Endodermal cell (in vitro differentiated cells): ENCODE measurements at regions not wholly inside any gene's neighbourhood (a gene's known extent, or its start where the extent isn't known, plus 50 kb on each side); places are given as distances from the start of the nearest gene placed in this dataset.

Experiments used
- DNase-seq: peaks from one replicate; pipeline ENCODE4 v3.0.0-alpha.2; 2017
- H3K27ac ChIP-seq: 2 replicates; pipeline ENCODE4 v1.5.1; 2013; ENCODE audit warnings: mild to moderate bottlenecking, low read depth, low read length, moderate library complexity
- H3K27me3 ChIP-seq: 2 replicates; pipeline ENCODE4 v1.6.1; 2013; ENCODE audit warnings: mild to moderate bottlenecking, low read length, moderate library complexity; ENCODE audit not compliant: insufficient read depth, control insufficient read depth, poor library complexity, severe bottlenecking
- H3K36me3 ChIP-seq: 2 replicates; pipeline ENCODE4 v1.7.0; 2013; ENCODE audit warnings: mild to moderate bottlenecking, low read length, moderate library complexity; ENCODE audit not compliant: control insufficient read depth, insufficient read depth
- H3K4me1 ChIP-seq: one replicate; pipeline ENCODE4 v1.7.0; 2013; ENCODE audit warnings: low read length; ENCODE audit not compliant: control insufficient read depth, insufficient read depth
- H3K4me3 ChIP-seq: 2 replicates; pipeline ENCODE4 v1.5.1; 2013; ENCODE audit warnings: mild to moderate bottlenecking, low read length, moderate library complexity
- H3K9ac ChIP-seq: 2 replicates; pipeline ENCODE4 v1.6.1; 2013; ENCODE audit warnings: mild to moderate bottlenecking, low read length, moderate library complexity; ENCODE audit not compliant: poor library complexity, severe bottlenecking; ENCODE audit errors: extremely low read depth
- H3K9me3 ChIP-seq: 2 replicates; pipeline ENCODE4 v1.6.1; 2013; ENCODE audit warnings: mild to moderate bottlenecking, low read length, moderate library complexity; ENCODE audit not compliant: control insufficient read depth
- H3K27ac Mint-ChIP-seq: 2 replicates; pipeline ENCODE4 v1.8.0; 2020; ENCODE audit warnings: mixed read lengths
- H3K27me3 Mint-ChIP-seq: 2 replicates; pipeline ENCODE4 v1.8.0; 2021; ENCODE audit warnings: mild to moderate bottlenecking, mixed read lengths; ENCODE audit not compliant: insufficient read depth
- H3K36me3 Mint-ChIP-seq: 2 replicates; pipeline ENCODE4 v1.8.0; 2020; ENCODE audit warnings: low read depth, mixed read lengths
- H3K4me1 Mint-ChIP-seq: 2 replicates; pipeline ENCODE4 v1.8.0; 2020; ENCODE audit warnings: mixed read lengths
- H3K4me3 Mint-ChIP-seq: 2 replicates; pipeline ENCODE4 v1.8.0; 2020; ENCODE audit warnings: mild to moderate bottlenecking, moderate library complexity, mixed read lengths
- H3K9me3 Mint-ChIP-seq: 2 replicates; pipeline ENCODE4 v1.8.0; 2020; ENCODE audit warnings: mild to moderate bottlenecking, mixed read lengths
- CTCF ChIP-seq: fragments of 200-600 bp; sonication (generic); conservative IDR thresholded peaks from 2 replicates; pipeline ENCODE4 v1.5.0; 2021; ENCODE audit warnings: antibody characterized with exemption, mild to moderate bottlenecking
- WGBS, 2 experiments: methylation state at CpG; one replicate each; pipeline versions ENCODE4 v1.1.5 to v1.1.7; 2013; ENCODE audit warnings: missing lambda C conversion rate in 2 of 2, mixed read lengths in 1 of 2; ENCODE audit not compliant: insufficient coverage in 1 of 2, insufficient read length in 1 of 2; 5-methylcytosine and 5-hydroxymethylcytosine counted together

GRCh38 chr18:22482948-22483347 is 65.2 kb upstream of the CTAGE1 start:
- no peak overlapping the region for H3K4me3 Mint-ChIP-seq
- peaks cover 9% of the 10 kb centered on the region for H3K4me1 Mint-ChIP-seq
- no peak overlapping the region for H3K27ac Mint-ChIP-seq
- H3K27me3 Mint-ChIP-seq = peaks cover 4% of the 10 kb centered on the region
- H3K9ac ChIP-seq = no peak overlapping the region
- no peaks in the 10 kb centered on the region for H3K36me3 Mint-ChIP-seq
- 88 to 92% methylated on average over 3 of the region's 3 CpGs for WGBS, 2 experiments
- no peak for TF ChIP-seq CTCF
- no peaks in the 10 kb centered on the region for H3K36me3 ChIP-seq
- no peak overlapping the region for H3K4me3 ChIP-seq
- no peaks in the 10 kb centered on the region for H3K4me1 ChIP-seq
- H3K27ac ChIP-seq = no peak overlapping the region
- DNase-seq = no peak
- H3K9me3 ChIP-seq = no peaks in the 10 kb centered on the region
- H3K27me3 ChIP-seq = no peaks in the 10 kb centered on the region
- H3K9me3 Mint-ChIP-seq = no peaks in the 10 kb centered on the region

- Histone ChIP-seq H3K27ac (no peak overlapping the region), H3K36me3 (no peaks in the 10 kb centered on the region), H3K4me1 (no peaks in the 10 kb centered on the region), H3K9ac (no peak overlapping the region), H3K4me3 (no peak overlapping the region), H3K27me3 (no peaks in the 10 kb centered on the region), H3K9me3 (no peaks in the 10 kb centered on the region)
- H3K9me3 Mint-ChIP-seq = no peaks in the 10 kb centered on the region
- no peak for DNase-seq
- H3K4me3 Mint-ChIP-seq = no peak overlapping the region
- peaks cover 8% of the 10 kb centered on the region for H3K4me1 Mint-ChIP-seq
- H3K27ac Mint-ChIP-seq = no peak overlapping the region
- no peak for TF ChIP-seq CTCF
- WGBS, 2 experiments = 79 to 86% methylated on average over 3 to 5 of the region's 5 CpGs
- H3K36me3 Mint-ChIP-seq = no peaks in the 10 kb centered on the region
- H3K27me3 Mint-ChIP-seq = peaks cover 4% of the 10 kb centered on the region
Measured at GRCh38 chr18:22483407-22483806, 65.7 kb upstream of the CTAGE1 start.

- Histone ChIP-seq H3K27ac (no peak overlapping the region), H3K4me3 (no peak overlapping the region), H3K27me3 (no peaks in the 10 kb centered on the region), H3K4me1 (no peaks in the 10 kb centered on the region), H3K9ac (no peak overlapping the region), H3K36me3 (no peaks in the 10 kb centered on the region), H3K9me3 (no peaks in the 10 kb centered on the region)
- Mint-ChIP-seq H3K4me3 (no peak overlapping the region), H3K36me3 (no peaks in the 10 kb centered on the region), H3K9me3 (no peaks in the 10 kb centered on the region), H3K27ac (no peak overlapping the region), H3K4me1 (peaks cover 14% of the 10 kb centered on the region), H3K27me3 (peaks cover 2% of the 10 kb centered on the region)
- no peak for TF ChIP-seq CTCF
- no peak for DNase-seq
- WGBS, 2 experiments = 100% methylated on average over 2 of the region's 2 CpGs; no CpG with 5 or more reads in 1 of the 2 experiments
Measured at GRCh38 chr18:22484471-22484870, 66.8 kb upstream of the CTAGE1 start.
